HCT116 (cell line): ENCODE measurements at regions not wholly inside any gene's neighbourhood (a gene's known extent, or its start where the extent isn't known, plus 50 kb on each side); places are given as distances from the start of the nearest gene placed in this dataset.

Experiments
- ATAC-seq: fragments of 200-7000 bp; cut with Tn5 transposase; 2 replicates; pipeline ENCODE4 v1.9.1; 2020; ENCODE audit warnings: mild to moderate bottlenecking, moderate library complexity
- BruUV-seq: library from RNA; stranded (reverse); fragments of 400-500 nt; replicated peaks from 2 replicates; lab custom pipeline; 2021; lab: Mats Ljungman, UMichigan
- CTCF ChIA-PET: fragments of 300-600 bp; sonication (Branson Sonifier 250); formaldehyde crosslinking; loops from one replicate; lab custom pipeline; 2021; ENCODE audit warnings: antibody characterized with exemption; lab: Charles Lee
- POLR2A ChIA-PET: fragments of 300-600, 350-600 bp; sonication (Branson Sonifier 250); formaldehyde crosslinking; loops from one replicate; lab custom pipeline; 2021; ENCODE audit warnings: antibody characterized with exemption; lab: Charles Lee
- RAD21 ChIA-PET, 2 experiments: fragments of 300-600 bp; sonication (Branson Sonifier 250); formaldehyde crosslinking; loops; one replicate each; lab custom pipeline; 2023; ENCODE audit warnings: low total read pairs in 2 of 2; ENCODE audit not compliant: uncharacterized antibody in 2 of 2, unreplicated experiment in 2 of 2, low non-redundant PET in 1 of 2; lab: Charles Lee
- DNase-seq: peaks from one replicate; pipeline ENCODE4 v3.0.0-alpha.2; 2010; ENCODE audit warnings: low read depth, low spot score
- H2AFZ ChIP-seq: fragments of 200-600 bp; shearing (Covaris generic), sonication (generic); 2 replicates; pipeline ENCODE4 v1.6.1; 2017; ENCODE audit warnings: low read depth, mixed run types, mixed read lengths, antibody characterized with exemption, low read length; ENCODE audit not compliant: poor library complexity, severe bottlenecking
- H3K27ac ChIP-seq: 2 replicates; pipeline ENCODE4 v1.5.1; 2012; ENCODE audit warnings: low read depth, low read length
- H3K27me3 ChIP-seq: fragments of 200-600 bp; sonication (generic); 2 replicates; pipeline ENCODE4 v1.6.1; 2016; ENCODE audit warnings: mixed run types, low read length, mixed read lengths; ENCODE audit not compliant: insufficient read depth
- H3K36me3 ChIP-seq, 2 experiments: fragments of 200-500 bp in 1 of 2; fragments of 200-600 bp in 1 of 2; sonication (Bioruptor generic) in 1 of 2; sonication (generic) in 1 of 2; 2 replicates each; pipeline versions ENCODE4 v1.5.1 to v1.6.1; 2014 to 2016; ENCODE audit warnings: low read length in 2 of 2, inconsistent platforms in 1 of 2, mixed read lengths in 1 of 2, mixed run types in 1 of 2; ENCODE audit not compliant: insufficient read depth in 2 of 2, control insufficient read depth in 1 of 2
- H3K4me1 ChIP-seq, 2 experiments: fragments of 200-600 bp in 1 of 2; sonication (generic) in 1 of 2; 2 replicates each; pipeline versions ENCODE4 v1.5.1 to v1.6.1; 2012 to 2017; ENCODE audit warnings: low read length in 2 of 2, inconsistent platforms in 1 of 2, mild to moderate bottlenecking in 1 of 2, mixed read lengths in 1 of 2, mixed run types in 1 of 2, moderate library complexity in 1 of 2; ENCODE audit not compliant: insufficient read depth in 2 of 2, control insufficient read depth in 1 of 2
- H3K4me2 ChIP-seq: fragments of 200-600 bp; sonication (generic); 2 replicates; pipeline ENCODE4 v1.6.1; 2017; ENCODE audit warnings: mixed run types, low read length, mixed read lengths
- H3K4me3 ChIP-seq, 2 experiments: fragments of 200-600 bp in 1 of 2; sonication (generic) in 1 of 2; replicated peaks in 1 of 2; 2 replicates each; pipeline ENCODE4 v1.5.1; 2011 to 2016; ENCODE audit warnings: low read length in 2 of 2, control low read depth in 1 of 2, low read depth in 1 of 2, mild to moderate bottlenecking in 1 of 2, mixed read lengths in 1 of 2, mixed run types in 1 of 2
- H3K79me2 ChIP-seq: fragments of 200-600 bp; sonication (generic); 2 replicates; pipeline ENCODE4 v1.6.1; 2017; ENCODE audit warnings: mild to moderate bottlenecking, mixed run types, low read length, moderate library complexity, mixed read lengths; ENCODE audit not compliant: insufficient read depth
- H3K9ac ChIP-seq: fragments of 200-600 bp; sonication (generic); 2 replicates; pipeline ENCODE4 v1.6.1; 2016; ENCODE audit warnings: low read length, mixed read lengths
- H3K9me2 ChIP-seq: fragments of 200-600 bp; sonication (generic), shearing (Covaris generic); 2 replicates; pipeline ENCODE4 v1.6.1; 2017; ENCODE audit warnings: mixed run types, mild to moderate bottlenecking, moderate library complexity; ENCODE audit not compliant: insufficient read depth
- H3K9me3 ChIP-seq, 2 experiments: fragments of 200-500 bp in 1 of 2; fragments of 200-600 bp in 1 of 2; sonication (Bioruptor generic) in 1 of 2; sonication (generic) in 1 of 2; 2 replicates each; pipeline ENCODE4 v1.6.1; 2014 to 2017; ENCODE audit warnings: low read length in 2 of 2, mixed read lengths in 2 of 2, inconsistent platforms in 1 of 2, low read depth in 1 of 2, mild to moderate bottlenecking in 1 of 2, mixed run types in 1 of 2, moderate library complexity in 1 of 2; ENCODE audit not compliant: control insufficient read depth in 1 of 2, insufficient read depth in 1 of 2
- H4K20me1 ChIP-seq: fragments of 200-600 bp; sonication (generic), shearing (Covaris generic); 2 replicates; pipeline ENCODE4 v1.6.1; 2017; ENCODE audit warnings: mixed run types, mild to moderate bottlenecking, moderate library complexity; ENCODE audit not compliant: insufficient read depth
- CBX3 ChIP-seq: IDR thresholded peaks from 2 replicates; pipeline ENCODE4 v1.6.1; 2012; ENCODE audit warnings: low read depth
- CEBPB ChIP-seq: IDR thresholded peaks from 2 replicates; pipeline ENCODE4 v1.6.1; 2012; ENCODE audit warnings: low read depth
- EGR1 ChIP-seq: IDR thresholded peaks from 2 replicates; pipeline ENCODE4 v1.6.1; 2012; ENCODE audit warnings: low read depth
- ELF1 ChIP-seq: IDR thresholded peaks from 2 replicates; pipeline ENCODE4 v1.6.1; 2012; ENCODE audit warnings: low read depth, borderline replicate concordance
- EZH2 ChIP-seq: fragments of 200-600 bp; sonication (generic); IDR thresholded peaks from 2 replicates; pipeline ENCODE4 v1.6.1; 2017; ENCODE audit warnings: antibody characterized with exemption, mixed run types
- FOSL1 ChIP-seq: IDR thresholded peaks from 2 replicates; pipeline ENCODE4 v1.6.1; 2012; ENCODE audit warnings: low read depth
- JUND ChIP-seq: IDR thresholded peaks from 2 replicates; pipeline ENCODE4 v1.6.1; 2012
- POLR2A ChIP-seq: IDR thresholded peaks from 2 replicates; pipeline ENCODE4 v1.7.0; 2011; ENCODE audit warnings: borderline replicate concordance; ENCODE audit not compliant: insufficient read depth, insufficient read length; ENCODE audit errors: extremely low read depth
- POLR2AphosphoS5 ChIP-seq: IDR thresholded peaks from 2 replicates; pipeline ENCODE4 v1.6.1; 2011; ENCODE audit warnings: mild to moderate bottlenecking, low read depth, low read length, moderate library complexity
- SIN3A ChIP-seq: IDR thresholded peaks from 2 replicates; pipeline ENCODE4 v1.6.1; 2012; ENCODE audit warnings: low read depth
- SP1 ChIP-seq: IDR thresholded peaks from 2 replicates; pipeline ENCODE4 v1.6.1; 2012; ENCODE audit warnings: low read depth
- SRF ChIP-seq: IDR thresholded peaks from 2 replicates; pipeline ENCODE4 v1.6.1; 2012; ENCODE audit warnings: low read depth
- TCF7L2 ChIP-seq: IDR thresholded peaks from 2 replicates; pipeline ENCODE4 v1.7.0; 2011; ENCODE audit warnings: borderline replicate concordance, inconsistent platforms; ENCODE audit not compliant: insufficient read depth, insufficient read length; ENCODE audit errors: extremely low read depth
- YY1 ChIP-seq: IDR thresholded peaks from 2 replicates; pipeline ENCODE4 v1.6.1; 2011; ENCODE audit warnings: low read length, low read depth, moderate library complexity, mild to moderate bottlenecking; ENCODE audit not compliant: insufficient replicate concordance; ENCODE audit errors: extremely low read depth
- ZFX ChIP-seq: fragments of 450-650 bp; IDR thresholded peaks from 2 replicates; pipeline ENCODE4 v1.6.1; 2017
- ZNF274 ChIP-seq: fragments of 200-500 bp; sonication (Bioruptor generic); IDR thresholded peaks from 2 replicates; pipeline ENCODE4 v1.6.1; 2014; ENCODE audit warnings: mild to moderate bottlenecking, low read depth, low read length, inconsistent platforms
- intact Hi-C: fragments of 100-400 bp; cut with micrococcal nuclease; formaldehyde crosslinking; loops from 2 replicates; pipeline ENCODE4 v1.10.0; 2022
- TF ChIP-seq, protein P1 (sequence below): IDR thresholded peaks from 2 replicates; pipeline ENCODE4 v1.6.1; 2012
- TF ChIP-seq, protein P2 (sequence below), 3 experiments: fragments of 200-600 bp in 1 of 3; sonication (generic) in 1 of 3; IDR thresholded peaks in 2 of 3; conservative IDR thresholded peaks in 1 of 3; 2 replicates each; pipeline ENCODE4 v1.5.1; 2012 to 2017; ENCODE audit warnings: low read depth in 2 of 3, low read length in 2 of 3, antibody characterized with exemption in 1 of 3, borderline replicate concordance in 1 of 3, control low read depth in 1 of 3, mild to moderate bottlenecking in 1 of 3, mixed read lengths in 1 of 3, mixed run types in 1 of 3, moderate library complexity in 1 of 3; ENCODE audit not compliant: insufficient read depth in 1 of 3
- TF ChIP-seq, protein P3 (sequence below): IDR thresholded peaks from 2 replicates; pipeline ENCODE4 v1.6.1; 2012
- TF ChIP-seq, protein P4 (sequence below): IDR thresholded peaks from 2 replicates; pipeline ENCODE4 v1.6.1; 2012; ENCODE audit warnings: low read depth

- intact Hi-C loops = no loop called here
- Histone ChIP-seq H2AFZ (no peak overlapping the region), H3K79me2 (no peaks in the 10 kb centered on the region), H3K27me3 (no peaks in the 10 kb centered on the region), H3K9me2 (no peaks in the 10 kb centered on the region), H3K9me3 (peaks cover 0 to 21% of the 10 kb centered on the region in 2 experiments; a peak in 2 of 4 replicates), H4K20me1 (no peaks in the 10 kb centered on the region), H3K4me3 (no peak overlapping the region), H3K9ac (no peak overlapping the region), H3K4me2 (no peak overlapping the region), H3K27ac (no peak overlapping the region), H3K36me3 (no peaks in the 10 kb centered on the region), H3K4me1 (no peaks in the 10 kb centered on the region)
- ChIA-PET CTCF (no interaction called here), RAD21 (no interaction called here), POLR2A (no interaction called here)
- DNase-seq (no peak), ATAC-seq (no peak)
- BruUV-seq = no TSS peak
- TF ChIP-seq ZNF274 (no peak), ELF1 (no peak), SRF (no peak), EGR1 (no peak), POLR2A (no peak), CEBPB (no peak), JUND (no peak), POLR2AphosphoS5 (no peak), TCF7L2 (no peak), ZFX (no peak), SP1 (no peak), FOSL1 (no peak), CBX3 (no peak), SIN3A (no peak), EZH2 (no peak), YY1 (no peak)
- TF ChIP-seq, protein P1, sequence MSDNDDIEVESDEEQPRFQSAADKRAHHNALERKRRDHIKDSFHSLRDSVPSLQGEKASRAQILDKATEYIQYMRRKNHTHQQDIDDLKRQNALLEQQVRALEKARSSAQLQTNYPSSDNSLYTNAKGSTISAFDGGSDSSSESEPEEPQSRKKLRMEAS = no peak
- TF ChIP-seq, protein P2, sequence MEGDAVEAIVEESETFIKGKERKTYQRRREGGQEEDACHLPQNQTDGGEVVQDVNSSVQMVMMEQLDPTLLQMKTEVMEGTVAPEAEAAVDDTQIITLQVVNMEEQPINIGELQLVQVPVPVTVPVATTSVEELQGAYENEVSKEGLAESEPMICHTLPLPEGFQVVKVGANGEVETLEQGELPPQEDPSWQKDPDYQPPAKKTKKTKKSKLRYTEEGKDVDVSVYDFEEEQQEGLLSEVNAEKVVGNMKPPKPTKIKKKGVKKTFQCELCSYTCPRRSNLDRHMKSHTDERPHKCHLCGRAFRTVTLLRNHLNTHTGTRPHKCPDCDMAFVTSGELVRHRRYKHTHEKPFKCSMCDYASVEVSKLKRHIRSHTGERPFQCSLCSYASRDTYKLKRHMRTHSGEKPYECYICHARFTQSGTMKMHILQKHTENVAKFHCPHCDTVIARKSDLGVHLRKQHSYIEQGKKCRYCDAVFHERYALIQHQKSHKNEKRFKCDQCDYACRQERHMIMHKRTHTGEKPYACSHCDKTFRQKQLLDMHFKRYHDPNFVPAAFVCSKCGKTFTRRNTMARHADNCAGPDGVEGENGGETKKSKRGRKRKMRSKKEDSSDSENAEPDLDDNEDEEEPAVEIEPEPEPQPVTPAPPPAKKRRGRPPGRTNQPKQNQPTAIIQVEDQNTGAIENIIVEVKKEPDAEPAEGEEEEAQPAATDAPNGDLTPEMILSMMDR (IDR thresholded peaks at IDR 0.05 in 2 of 3, conservative IDR thresholded peaks at IDR 0.05 in 1 of 3; ENCODE audit: borderline replicate concordance in 1 of 3, insufficient read depth in 1 of 3, low read depth in 2 of 3, low read length in 2 of 3) = no peak
- TF ChIP-seq, protein P3, sequence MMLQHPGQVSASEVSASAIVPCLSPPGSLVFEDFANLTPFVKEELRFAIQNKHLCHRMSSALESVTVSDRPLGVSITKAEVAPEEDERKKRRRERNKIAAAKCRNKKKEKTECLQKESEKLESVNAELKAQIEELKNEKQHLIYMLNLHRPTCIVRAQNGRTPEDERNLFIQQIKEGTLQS = no peak
- TF ChIP-seq, protein P4, sequence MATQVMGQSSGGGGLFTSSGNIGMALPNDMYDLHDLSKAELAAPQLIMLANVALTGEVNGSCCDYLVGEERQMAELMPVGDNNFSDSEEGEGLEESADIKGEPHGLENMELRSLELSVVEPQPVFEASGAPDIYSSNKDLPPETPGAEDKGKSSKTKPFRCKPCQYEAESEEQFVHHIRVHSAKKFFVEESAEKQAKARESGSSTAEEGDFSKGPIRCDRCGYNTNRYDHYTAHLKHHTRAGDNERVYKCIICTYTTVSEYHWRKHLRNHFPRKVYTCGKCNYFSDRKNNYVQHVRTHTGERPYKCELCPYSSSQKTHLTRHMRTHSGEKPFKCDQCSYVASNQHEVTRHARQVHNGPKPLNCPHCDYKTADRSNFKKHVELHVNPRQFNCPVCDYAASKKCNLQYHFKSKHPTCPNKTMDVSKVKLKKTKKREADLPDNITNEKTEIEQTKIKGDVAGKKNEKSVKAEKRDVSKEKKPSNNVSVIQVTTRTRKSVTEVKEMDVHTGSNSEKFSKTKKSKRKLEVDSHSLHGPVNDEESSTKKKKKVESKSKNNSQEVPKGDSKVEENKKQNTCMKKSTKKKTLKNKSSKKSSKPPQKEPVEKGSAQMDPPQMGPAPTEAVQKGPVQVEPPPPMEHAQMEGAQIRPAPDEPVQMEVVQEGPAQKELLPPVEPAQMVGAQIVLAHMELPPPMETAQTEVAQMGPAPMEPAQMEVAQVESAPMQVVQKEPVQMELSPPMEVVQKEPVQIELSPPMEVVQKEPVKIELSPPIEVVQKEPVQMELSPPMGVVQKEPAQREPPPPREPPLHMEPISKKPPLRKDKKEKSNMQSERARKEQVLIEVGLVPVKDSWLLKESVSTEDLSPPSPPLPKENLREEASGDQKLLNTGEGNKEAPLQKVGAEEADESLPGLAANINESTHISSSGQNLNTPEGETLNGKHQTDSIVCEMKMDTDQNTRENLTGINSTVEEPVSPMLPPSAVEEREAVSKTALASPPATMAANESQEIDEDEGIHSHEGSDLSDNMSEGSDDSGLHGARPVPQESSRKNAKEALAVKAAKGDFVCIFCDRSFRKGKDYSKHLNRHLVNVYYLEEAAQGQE = no peak
Measured at GRCh38 chr11:91984033-91984584, 240.5 kb upstream of the FAT3 start.
